Hematopoietic multipotent progenitor cell (in vitro differentiated cells): ENCODE measurements at regions not wholly inside any gene's neighbourhood (a gene's known extent, or its start where the extent isn't known, plus 50 kb on each side); places are given as distances from the start of the nearest gene placed in this dataset.

Source experiments
- DNase-seq, 3 donors: peaks; one replicate each; pipeline ENCODE4 v3.0.0-alpha.2; 2011 to 2015; ENCODE audit warnings: low read depth in 2 of 3, low spot score in 2 of 3

- DNase-seq: no peak
These were observed 96.1 kb upstream of the NXT1 start for GRCh38 chr20:23254505-23254904.

DNA sequence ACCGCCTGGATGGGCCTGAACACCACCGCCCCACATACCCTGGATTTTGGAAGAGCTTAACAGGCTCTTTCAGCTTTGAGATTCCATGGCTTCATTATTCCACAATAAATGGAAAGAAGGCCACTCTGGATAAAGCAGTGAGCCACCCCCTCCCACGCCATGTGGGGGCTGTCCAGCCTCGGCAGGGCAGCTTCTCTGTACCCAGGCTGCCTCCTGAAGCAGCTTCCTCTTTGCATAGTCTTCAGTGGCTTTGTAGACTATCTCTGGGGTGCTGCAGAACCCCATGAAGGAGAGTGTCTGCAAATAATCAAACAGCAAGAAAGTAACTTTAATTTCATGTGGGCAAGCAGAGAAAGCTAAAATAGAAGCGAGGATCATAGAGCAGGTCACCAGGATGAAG is 96.6 kb upstream of the NXT1 start:
- DNase-seq: no peak

DNA sequence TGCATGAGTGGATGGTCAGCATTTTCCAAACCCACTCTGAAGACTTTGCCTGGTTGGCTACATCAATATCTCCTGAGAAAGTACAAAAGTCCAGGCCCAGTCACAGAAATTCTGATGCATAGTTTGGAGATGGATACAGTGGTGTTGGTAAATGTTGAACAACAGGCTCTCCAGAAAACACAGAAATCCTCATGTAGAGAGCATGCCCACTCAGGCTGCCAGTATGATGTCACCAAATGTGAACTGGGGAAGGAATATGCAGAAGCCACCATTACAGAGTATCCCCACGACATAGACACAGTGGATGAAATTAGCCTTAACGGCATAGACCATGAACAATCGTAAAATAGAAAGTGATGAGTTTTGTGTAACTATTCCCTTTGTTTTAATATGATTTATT is 97.1 kb upstream of the NXT1 start:
- DNase-seq: no peak

DNA sequence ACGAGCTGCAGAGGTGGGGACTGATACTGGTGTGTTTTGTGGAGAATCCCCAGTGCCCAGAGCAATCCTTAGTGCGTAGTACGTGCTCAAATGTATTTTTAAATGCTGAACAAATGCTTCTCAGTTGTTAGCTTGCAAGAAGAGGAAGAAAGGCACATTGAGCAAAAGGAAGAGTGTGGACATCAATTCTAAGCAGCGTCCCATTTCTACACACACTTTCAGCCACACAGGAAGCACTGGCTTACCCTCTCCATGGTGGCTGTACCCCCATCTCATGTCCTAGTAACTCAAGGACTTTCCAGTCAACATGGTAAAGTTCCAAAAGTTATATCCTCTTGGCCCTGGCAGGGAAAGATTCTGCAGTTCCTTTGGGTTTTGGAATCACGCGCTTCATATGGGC is 98.8 kb upstream of the NXT1 start:
- DNase-seq: no peak

DNA sequence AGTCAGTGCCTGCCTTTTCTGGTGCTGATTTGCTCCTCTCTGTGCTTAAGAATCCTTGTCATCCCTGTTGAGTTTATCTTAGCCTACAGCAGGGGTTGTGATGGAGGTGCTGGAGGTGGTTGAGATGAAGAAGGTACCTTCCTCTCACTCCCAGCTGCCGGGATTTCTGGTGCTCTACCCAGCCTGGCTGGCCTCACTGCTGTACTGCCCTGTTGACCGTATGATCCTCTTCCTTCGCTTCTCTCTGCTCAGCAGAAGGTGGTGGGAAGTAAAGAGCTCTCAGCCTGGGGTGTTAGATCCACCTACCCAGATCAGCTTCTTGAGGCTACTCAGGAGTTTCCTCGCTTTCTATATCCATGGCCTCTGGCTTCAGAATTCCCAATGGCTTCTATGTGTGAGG is 101.0 kb upstream of the NXT1 start:
- DNase-seq: no peak

GRCh38 chr20:23248461-23248882 is 102.1 kb upstream of the NXT1 start:
- DNase-seq: no peak

GRCh38 chr20:23246717-23247664 is 103.6 kb upstream of the NXT1 start:
- no peak for DNase-seq

DNA sequence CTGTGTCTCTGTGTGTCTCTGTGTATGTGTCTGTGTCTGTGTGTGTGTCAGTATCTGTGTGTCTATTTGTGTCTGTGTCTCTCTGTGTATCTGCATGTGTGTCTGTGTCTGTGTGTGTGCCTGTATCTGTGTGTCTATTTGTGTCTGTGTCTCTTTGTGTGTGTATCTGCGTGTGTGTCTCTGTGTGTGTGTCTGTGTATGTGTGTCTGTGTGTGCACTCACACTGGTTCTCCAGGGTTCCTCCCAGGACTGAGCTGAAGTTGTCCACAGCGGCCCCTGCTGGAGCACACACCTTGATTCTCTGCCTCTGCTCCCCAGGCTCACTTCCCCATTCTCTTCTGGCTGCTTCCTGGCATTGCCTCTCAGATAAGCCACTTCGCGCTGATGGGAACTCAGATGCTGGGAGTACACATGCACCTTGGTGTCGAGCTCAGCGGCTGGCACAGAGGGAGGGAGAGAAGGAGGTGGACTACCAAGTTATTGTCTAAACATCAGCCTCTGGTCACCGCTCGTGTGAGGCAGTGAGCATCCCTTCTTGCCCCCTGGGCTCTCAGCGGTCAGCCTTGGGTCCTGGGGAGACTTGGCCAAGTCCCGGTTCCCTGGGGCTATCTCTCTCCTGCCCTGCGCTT is 104.9 kb upstream of the NXT1 start:
- peak in 2 of 3 donors; percentile 81 to 91 for DNase-seq

DNA sequence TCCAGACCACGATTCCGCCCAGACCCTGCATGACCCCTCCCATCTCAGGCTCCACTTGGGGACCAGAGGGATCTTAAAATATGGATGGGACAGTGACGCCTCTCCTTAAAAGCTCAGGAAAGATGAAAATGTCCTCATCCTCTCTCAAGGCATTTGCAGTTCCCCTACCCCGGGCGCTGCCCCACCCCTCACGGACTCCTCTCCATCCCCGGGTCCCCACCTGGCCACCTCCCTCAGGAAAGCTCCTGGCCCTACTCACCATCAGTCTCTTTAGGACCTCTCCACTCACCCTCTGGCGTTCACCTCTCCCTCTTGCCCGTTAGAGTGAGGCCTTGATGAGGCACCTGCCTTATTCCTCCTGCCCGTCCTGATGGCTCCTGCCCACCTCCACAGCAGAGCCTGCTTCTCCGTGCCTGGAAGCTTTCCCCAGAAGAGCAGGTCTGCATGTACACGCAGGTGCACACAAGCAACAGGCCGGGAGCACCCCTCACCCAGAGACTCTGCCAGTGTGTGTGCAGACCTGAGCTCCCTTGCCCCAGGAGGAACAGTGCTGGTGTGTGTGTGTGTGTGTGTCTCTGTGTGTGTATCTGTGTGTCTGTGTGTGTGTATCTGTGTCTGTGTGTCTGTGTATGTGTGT is 105.6 kb upstream of the NXT1 start:
- DNase-seq: no peak

GRCh38 chr20:23244156-23244915 is 106.3 kb upstream of the NXT1 start:
- no peak for DNase-seq

GRCh38 chr20:23243791-23244155 is 106.8 kb upstream of the NXT1 start:
- no peak for DNase-seq

- DNase-seq: no peak
These were observed 107.9 kb upstream of the NXT1 start for GRCh38 chr20:23242556-23243180.

GRCh38 chr20:23242104-23242503 is 108.5 kb upstream of the NXT1 start:
- no peak for DNase-seq

- no peak for DNase-seq
These were observed 109.2 kb upstream of the NXT1 start for GRCh38 chr20:23241416-23241815.

- DNase-seq: no peak
These were observed 110.1 kb upstream of the NXT1 start for GRCh38 chr20:23240519-23240918.

- DNase-seq: no peak
These were observed 113.4 kb upstream of the NXT1 start for GRCh38 chr20:23237201-23237600.

DNA sequence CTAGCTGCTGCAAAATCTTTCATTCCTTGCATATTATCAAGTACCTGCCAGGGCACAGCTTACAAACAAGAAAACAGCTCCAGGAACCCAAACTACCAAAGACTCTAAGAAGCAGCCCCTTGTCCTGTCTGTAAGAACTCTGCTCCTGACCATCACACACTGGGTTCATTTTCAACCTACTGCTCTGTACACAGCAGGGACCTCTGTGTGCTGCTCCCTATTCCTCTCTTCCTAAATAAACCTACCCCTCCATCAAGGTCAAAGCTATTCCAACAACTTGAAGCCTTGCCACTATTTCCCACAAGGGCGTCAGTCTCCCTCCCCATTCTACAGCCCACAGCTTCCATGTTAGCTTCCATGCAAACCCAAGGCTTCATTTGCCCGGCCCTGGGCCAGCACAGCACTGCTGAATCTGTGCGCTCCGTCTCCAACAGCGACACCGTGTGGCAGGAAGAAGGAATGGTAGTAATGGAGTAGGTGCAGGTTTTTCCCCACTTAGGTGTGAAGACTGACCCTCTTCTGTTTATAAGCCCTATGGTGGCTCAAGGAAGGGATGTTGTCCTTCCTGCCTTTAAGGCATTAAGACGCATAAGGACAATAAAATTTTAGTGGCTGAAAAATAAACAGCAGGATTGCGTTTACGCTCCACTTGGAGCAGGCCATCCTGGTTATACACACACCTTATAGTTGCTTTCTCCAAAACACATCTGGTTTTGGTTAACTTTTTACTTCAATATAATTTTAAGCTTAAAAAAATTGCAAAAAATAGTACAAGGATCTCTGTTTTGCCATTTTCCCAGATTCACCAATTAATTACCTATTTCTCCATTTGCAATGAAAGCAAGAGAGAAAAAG is 115.2 kb upstream of the NXT1 start:
- peak in 2 of 3 donors; percentile 54 to 61 for DNase-seq

- no peak for DNase-seq
These were observed 116.1 kb upstream of the NXT1 start for GRCh38 chr20:23234311-23235078.

- no peak for DNase-seq
These were observed 117.2 kb upstream of the NXT1 start for GRCh38 chr20:23233341-23233740.
